ENCODE measurements at regions not wholly inside any gene's neighbourhood (a gene's known extent, or its start where the extent isn't known, plus 50 kb on each side); places are given as distances from the start of the nearest gene placed in this dataset.

- TF ChIP-seq CTCF (conservative IDR thresholded peaks at IDR 0.05; ENCODE audit: low read length) (no peak), EZH2phosphoT487 (IDR thresholded peaks at IDR 0.05; ENCODE audit: borderline replicate concordance, low read depth, low read length) (no peak)
- Histone ChIP-seq H3K9me3 (ENCODE audit: low read length) (0 out of 2 replicates have a peak, but pooled peaks cover 4% of the 10 kb centered on the region), H3K4me3 (ENCODE audit: low read depth, low read length, poor library complexity, severe bottlenecking) (no peak overlapping the region), H3K4me2 (ENCODE audit: low read length) (no peak overlapping the region), H3K9me2 (ENCODE audit: insufficient read depth, low read length) (no peaks in the 10 kb centered on the region), H3K79me2 (ENCODE audit: insufficient read depth, low read depth, low read length) (no peaks in the 10 kb centered on the region), H3K27ac (ENCODE audit: low read depth, low read length, poor library complexity, severe bottlenecking) (no peak overlapping the region), H3K4me1 (ENCODE audit: insufficient read depth, low read length, poor library complexity, severe bottlenecking) (no peaks in the 10 kb centered on the region), H2AFZ (ENCODE audit: low read length) (no peak overlapping the region), H4K20me1 (ENCODE audit: insufficient read depth, low read length) (no peaks in the 10 kb centered on the region), H3K36me3 (ENCODE audit: insufficient read depth, low read length) (no peaks in the 10 kb centered on the region)
- BruUV-seq (replicated peaks), result no TSS peak
- intact Hi-C loops (cut with micrococcal nuclease; ENCODE audit: unreplicated experiment), result no loop called here
- POLR2A ChIA-PET, result no interaction called here
- CTCF ChIA-PET (ENCODE audit: unreplicated experiment), result no interaction called here
- DNase-seq (ENCODE audit: low spot score), result no peak
These were observed 85.4 kb upstream of the SUCLG2 start for GRCh38 chr3:67739851-67740250.

GRCh38 chr3:67737906-67738865 lies 83.8 kb upstream of the SUCLG2 start:
- intact Hi-C loops (cut with micrococcal nuclease; ENCODE audit: unreplicated experiment), result no loop called here
- no peak overlapping the region for H2AFZ ChIP-seq (ENCODE audit: low read length)
- no peak overlapping the region for H3K27ac ChIP-seq (ENCODE audit: low read depth, low read length, poor library complexity, severe bottlenecking)
- POLR2A ChIA-PET, result no interaction called here
- no peak for DNase-seq (ENCODE audit: low spot score)
- no peak overlapping the region for H3K4me3 ChIP-seq (ENCODE audit: low read depth, low read length, poor library complexity, severe bottlenecking)
- H3K79me2 ChIP-seq (ENCODE audit: insufficient read depth, low read depth, low read length), result no peaks in the 10 kb centered on the region
- H3K4me1 ChIP-seq (ENCODE audit: insufficient read depth, low read length, poor library complexity, severe bottlenecking), result no peaks in the 10 kb centered on the region
- no peak overlapping the region for H3K4me2 ChIP-seq (ENCODE audit: low read length)
- H3K9me2 ChIP-seq (ENCODE audit: insufficient read depth, low read length), result no peaks in the 10 kb centered on the region
- BruUV-seq (replicated peaks), result no TSS peak
- CTCF ChIA-PET (ENCODE audit: unreplicated experiment), result no interaction called here
- TF ChIP-seq CTCF (conservative IDR thresholded peaks at IDR 0.05; ENCODE audit: low read length), result no peak
- no peak for TF ChIP-seq EZH2phosphoT487 (IDR thresholded peaks at IDR 0.05; ENCODE audit: borderline replicate concordance, low read depth, low read length)
- H4K20me1 ChIP-seq (ENCODE audit: insufficient read depth, low read length), result no peaks in the 10 kb centered on the region
- H3K9me3 ChIP-seq (ENCODE audit: low read length), result 0 out of 2 replicates have a peak, but pooled peaks cover 4% of the 10 kb centered on the region
- no peaks in the 10 kb centered on the region for H3K36me3 ChIP-seq (ENCODE audit: insufficient read depth, low read length)

- no peak overlapping the region for H3K27ac ChIP-seq (ENCODE audit: low read depth, low read length, poor library complexity, severe bottlenecking)
- intact Hi-C loops (cut with micrococcal nuclease; ENCODE audit: unreplicated experiment), result no loop called here
These were observed 82.7 kb upstream of the SUCLG2 start for GRCh38 chr3:67737140-67737539.

More at GRCh38 chr3:67737140-67737539, 82.7 kb upstream of the SUCLG2 start:
- Histone ChIP-seq H3K4me1 (ENCODE audit: insufficient read depth, low read length, poor library complexity, severe bottlenecking) (no peaks in the 10 kb centered on the region), H3K79me2 (ENCODE audit: insufficient read depth, low read depth, low read length) (no peaks in the 10 kb centered on the region), H3K9me2 (ENCODE audit: insufficient read depth, low read length) (no peaks in the 10 kb centered on the region), H3K4me2 (ENCODE audit: low read length) (no peak overlapping the region), H3K36me3 (ENCODE audit: insufficient read depth, low read length) (no peaks in the 10 kb centered on the region), H3K9me3 (ENCODE audit: low read length) (0 out of 2 replicates have a peak, but pooled peaks cover 3% of the 10 kb centered on the region), H4K20me1 (ENCODE audit: insufficient read depth, low read length) (no peaks in the 10 kb centered on the region), H2AFZ (ENCODE audit: low read length) (no peak overlapping the region), H3K4me3 (ENCODE audit: low read depth, low read length, poor library complexity, severe bottlenecking) (no peak overlapping the region)
- TF ChIP-seq CTCF (conservative IDR thresholded peaks at IDR 0.05; ENCODE audit: low read length) (no peak), EZH2phosphoT487 (IDR thresholded peaks at IDR 0.05; ENCODE audit: borderline replicate concordance, low read depth, low read length) (no peak)
- BruUV-seq (replicated peaks), result no TSS peak
- CTCF ChIA-PET (ENCODE audit: unreplicated experiment), result no interaction called here
- no peak for DNase-seq (ENCODE audit: low spot score)
- POLR2A ChIA-PET, result interaction anchor here (0.8 kb wide), 1 partner anchor 10 kb away, joined by 3 read pairs; no protein-coding TSS in a partner anchor
